ENCODE measurements at regions not wholly inside any gene's neighbourhood (a gene's known extent, or its start where the extent isn't known, plus 50 kb on each side); places are given as distances from the start of the nearest gene placed in this dataset.

- DNase-seq (ENCODE audit: low read depth, low spot score) (no peak), FAIRE-seq (no peak)
- dilution Hi-C loops (cut with MboI; ENCODE audit: extremely low pct_ligation_motif_present, low sequenced_read_pairs), result no loop called here
- Histone ChIP-seq H3K4me2 (ENCODE audit: insufficient read depth, low read length) (no peak overlapping the region), H3K36me3 (ENCODE audit: control insufficient read depth in 2 of 2, extremely low read depth in 1 of 2, insufficient read depth in 2 of 2, low read length in 2 of 2) (no peaks in the 10 kb centered on the region), H4K20me1 (replicated peaks; ENCODE audit: control insufficient read depth, extremely low read depth, insufficient read depth, low read length) (no peaks in the 10 kb centered on the region), H3K9me3 (replicated peaks; ENCODE audit: control insufficient read depth, insufficient read depth, low read length) (no peaks in the 10 kb centered on the region), H3K27ac (ENCODE audit: insufficient read depth, low read depth, low read length) (no peak overlapping the region), H3K4me3 (replicated peaks in 1 of 3; ENCODE audit: insufficient read depth in 1 of 3, low read depth in 1 of 3, low read length in 3 of 3) (no peak overlapping the region), H2AFZ (ENCODE audit: low read depth, low read length) (no peak overlapping the region), H3K27me3 (ENCODE audit: control insufficient read depth in 2 of 2, insufficient read depth in 2 of 2, low read length in 2 of 2) (no peaks in the 10 kb centered on the region), H3K79me2 (ENCODE audit: control insufficient read depth, insufficient read depth, low read length) (no peaks in the 10 kb centered on the region), H3K9ac (replicated peaks; ENCODE audit: extremely low read depth, insufficient read depth, low read length) (no peak overlapping the region), H3K9me1 (replicated peaks; ENCODE audit: control insufficient read depth, extremely low read depth, insufficient read depth, low read length) (no peaks in the 10 kb centered on the region), H3K4me1 (ENCODE audit: control insufficient read depth, extremely low read depth, insufficient read depth, low read length) (no peaks in the 10 kb centered on the region)
- intact Hi-C loops (cut with micrococcal nuclease), result no loop called here
- ChIA-PET CTCF (no interaction called here), POLR2A (no interaction called here)
- TF ChIP-seq POLR2AphosphoS5 (IDR thresholded peaks at IDR 0.05; ENCODE audit: insufficient read depth, low read depth, low read length) (no peak), MYC (IDR thresholded peaks at IDR 0.05; ENCODE audit: low read depth, low read length) (no peak), CTCF (IDR thresholded peaks at IDR 0.05; ENCODE audit: extremely low read depth in 1 of 2, insufficient read depth in 1 of 2, low read depth in 1 of 2, low read length in 2 of 2) (no peak), POLR2A (IDR thresholded peaks at IDR 0.05; ENCODE audit: low read depth, low read length) (no peak), FOS (IDR thresholded peaks at IDR 0.05; ENCODE audit: borderline replicate concordance, insufficient read depth, low read length) (no peak), JUN (IDR thresholded peaks at IDR 0.05; ENCODE audit: borderline replicate concordance, insufficient read depth, insufficient read length, low read depth) (no peak), GATA2 (IDR thresholded peaks at IDR 0.05; ENCODE audit: insufficient read depth, insufficient read length, low read depth, low read length) (no peak), EZH2 (IDR thresholded peaks at IDR 0.05; ENCODE audit: borderline replicate concordance, low read depth, low read length, severe bottlenecking) (no peak)
- TF ChIP-seq, protein P1, sequence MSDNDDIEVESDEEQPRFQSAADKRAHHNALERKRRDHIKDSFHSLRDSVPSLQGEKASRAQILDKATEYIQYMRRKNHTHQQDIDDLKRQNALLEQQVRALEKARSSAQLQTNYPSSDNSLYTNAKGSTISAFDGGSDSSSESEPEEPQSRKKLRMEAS (IDR thresholded peaks at IDR 0.05; ENCODE audit: insufficient read depth, insufficient read length), result no peak
- no TSS peak for BruUV-seq (replicated peaks)
Observed at GRCh38 chr2:117502121-117502520, 312.4 kb upstream of the DDX18 start.
